ENCODE measurements at regions not wholly inside any gene's neighbourhood (a gene's known extent, or its start where the extent isn't known, plus 50 kb on each side); places are given as distances from the start of the nearest gene placed in this dataset.
"Not testable (repeated sequence)": the region's sequence is repeated elsewhere in the genome, so short reads cannot be mapped to it uniquely, and the experiment has no call there.

- no peak for DNase-seq (ENCODE audit: extremely low read depth in 1 of 2, low read depth in 1 of 2)
These were observed 521.6 kb upstream of the ZNF337 start for GRCh38 chr20:26218301-26218700.

- DNase-seq (ENCODE audit: extremely low read depth in 1 of 2, low read depth in 1 of 2), result no peak
These were observed 519.4 kb upstream of the ZNF337 start for GRCh38 chr20:26216025-26216424.

- DNase-seq (ENCODE audit: extremely low read depth in 1 of 2, low read depth in 1 of 2), result no peak
These were observed 518.3 kb upstream of the ZNF337 start for GRCh38 chr20:26214991-26215390.

GRCh38 chr20:26209171-26209941 is 512.7 kb upstream of the ZNF337 start:
- DNase-seq (ENCODE audit: extremely low read depth in 1 of 2, low read depth in 1 of 2), result no peak

- DNase-seq (ENCODE audit: extremely low read depth in 1 of 2, low read depth in 1 of 2), result peak in 1 of 2 donors; percentile 3
These were observed 511.8 kb upstream of the ZNF337 start for GRCh38 chr20:26208296-26209091.

GRCh38 chr20:26207967-26208295 is 511.3 kb upstream of the ZNF337 start:
- peak in 1 of 2 donors; percentile 3 for DNase-seq (ENCODE audit: extremely low read depth in 1 of 2, low read depth in 1 of 2)

- DNase-seq (ENCODE audit: extremely low read depth in 1 of 2, low read depth in 1 of 2), result no peak
These were observed 510.7 kb upstream of the ZNF337 start for GRCh38 chr20:26207237-26207966.

- DNase-seq (ENCODE audit: extremely low read depth in 1 of 2, low read depth in 1 of 2), result no peak
These were observed 508.7 kb upstream of the ZNF337 start for GRCh38 chr20:26205350-26205749.

GRCh38 chr20:26201026-26201425 is 504.4 kb upstream of the ZNF337 start:
- not testable (repeated sequence) for DNase-seq (ENCODE audit: extremely low read depth in 1 of 2, low read depth in 1 of 2)

GRCh38 chr20:26187329-26187728 is 490.7 kb upstream of the ZNF337 start:
- DNase-seq (ENCODE audit: extremely low read depth in 1 of 2, low read depth in 1 of 2), result not testable (repeated sequence)

- not testable (repeated sequence) for DNase-seq (ENCODE audit: extremely low read depth in 1 of 2, low read depth in 1 of 2)
These were observed 487.1 kb upstream of the ZNF337 start for GRCh38 chr20:26183720-26184119.

GRCh38 chr20:26181364-26181763 is 484.7 kb upstream of the ZNF337 start:
- not testable (repeated sequence) for DNase-seq (ENCODE audit: extremely low read depth in 1 of 2, low read depth in 1 of 2)

GRCh38 chr20:26171875-26172274 is 475.2 kb upstream of the ZNF337 start:
- not testable (repeated sequence) for DNase-seq (ENCODE audit: extremely low read depth in 1 of 2, low read depth in 1 of 2)

- no peak for DNase-seq (ENCODE audit: extremely low read depth in 1 of 2, low read depth in 1 of 2)
These were observed 472.9 kb upstream of the ZNF337 start for GRCh38 chr20:26169506-26169905.

- DNase-seq (ENCODE audit: extremely low read depth in 1 of 2, low read depth in 1 of 2), result no peak
These were observed 470.8 kb upstream of the ZNF337 start for GRCh38 chr20:26167499-26167898.

GRCh38 chr20:26163890-26164289 is 467.2 kb upstream of the ZNF337 start:
- DNase-seq (ENCODE audit: extremely low read depth in 1 of 2, low read depth in 1 of 2), result no peak

GRCh38 chr20:26163151-26163550 is 466.5 kb upstream of the ZNF337 start:
- not testable (repeated sequence) for DNase-seq (ENCODE audit: extremely low read depth in 1 of 2, low read depth in 1 of 2)

- not testable (repeated sequence) for DNase-seq (ENCODE audit: extremely low read depth in 1 of 2, low read depth in 1 of 2)
These were observed 465.1 kb upstream of the ZNF337 start for GRCh38 chr20:26161741-26162140.

GRCh38 chr20:26160916-26161315 is 464.3 kb upstream of the ZNF337 start:
- DNase-seq (ENCODE audit: extremely low read depth in 1 of 2, low read depth in 1 of 2), result not testable (repeated sequence)

- no peak for DNase-seq (ENCODE audit: extremely low read depth in 1 of 2, low read depth in 1 of 2)
These were observed 457.6 kb upstream of the ZNF337 start for GRCh38 chr20:26154224-26154623.

- DNase-seq (ENCODE audit: extremely low read depth in 1 of 2, low read depth in 1 of 2), result no peak
These were observed 438.9 kb upstream of the ZNF337 start for GRCh38 chr20:26135325-26136110.
